ENCODE measurements at regions not wholly inside any gene's neighbourhood (a gene's known extent, or its start where the extent isn't known, plus 50 kb on each side); places are given as distances from the start of the nearest gene placed in this dataset.

DNA sequence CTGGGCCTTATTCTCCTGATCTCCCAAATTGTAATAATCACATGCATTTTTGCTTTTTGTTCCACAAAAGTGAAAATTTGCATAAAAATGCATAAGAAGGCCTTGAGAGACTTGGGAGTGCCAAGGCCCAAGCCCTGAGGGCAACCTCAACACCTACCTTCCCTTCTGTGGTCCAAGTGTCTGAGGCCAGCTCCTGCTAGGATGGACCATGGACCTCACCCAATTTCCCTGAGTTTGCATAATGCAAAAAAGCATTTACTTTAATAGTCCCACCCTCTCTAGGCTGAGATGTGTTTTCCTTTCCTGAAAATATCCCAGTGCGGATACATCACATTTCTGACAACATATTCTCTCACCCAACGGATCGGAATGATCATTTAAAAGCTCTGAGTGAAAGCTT, 194.1 kb upstream of the TENM4 start:
- H3K27me3 ChIP-seq (ENCODE audit: control insufficient read depth, insufficient read depth, low read length), result no peaks in the 10 kb centered on the region
- no TSS peak for BruUV-seq (replicated peaks)
- CTCF ChIA-PET, result no interaction called here
- ATAC-seq (no peak), DNase-seq (ENCODE audit: low read depth, low spot score) (no peak)
- no peak for TF ChIP-seq TCF7L2 (IDR thresholded peaks at IDR 0.05; ENCODE audit: low read depth, low read length)
- TF ChIP-seq, protein P1, sequence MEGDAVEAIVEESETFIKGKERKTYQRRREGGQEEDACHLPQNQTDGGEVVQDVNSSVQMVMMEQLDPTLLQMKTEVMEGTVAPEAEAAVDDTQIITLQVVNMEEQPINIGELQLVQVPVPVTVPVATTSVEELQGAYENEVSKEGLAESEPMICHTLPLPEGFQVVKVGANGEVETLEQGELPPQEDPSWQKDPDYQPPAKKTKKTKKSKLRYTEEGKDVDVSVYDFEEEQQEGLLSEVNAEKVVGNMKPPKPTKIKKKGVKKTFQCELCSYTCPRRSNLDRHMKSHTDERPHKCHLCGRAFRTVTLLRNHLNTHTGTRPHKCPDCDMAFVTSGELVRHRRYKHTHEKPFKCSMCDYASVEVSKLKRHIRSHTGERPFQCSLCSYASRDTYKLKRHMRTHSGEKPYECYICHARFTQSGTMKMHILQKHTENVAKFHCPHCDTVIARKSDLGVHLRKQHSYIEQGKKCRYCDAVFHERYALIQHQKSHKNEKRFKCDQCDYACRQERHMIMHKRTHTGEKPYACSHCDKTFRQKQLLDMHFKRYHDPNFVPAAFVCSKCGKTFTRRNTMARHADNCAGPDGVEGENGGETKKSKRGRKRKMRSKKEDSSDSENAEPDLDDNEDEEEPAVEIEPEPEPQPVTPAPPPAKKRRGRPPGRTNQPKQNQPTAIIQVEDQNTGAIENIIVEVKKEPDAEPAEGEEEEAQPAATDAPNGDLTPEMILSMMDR (IDR thresholded peaks at IDR 0.05), result no peak
- no peak for TF ChIP-seq POLR2AphosphoS5 (IDR thresholded peaks at IDR 0.05; ENCODE audit: low read depth, low read length)
- no peak for TF ChIP-seq SIN3A (IDR thresholded peaks at IDR 0.05; ENCODE audit: borderline replicate concordance, insufficient read depth, low read depth, low read length)
- TF ChIP-seq, protein P2, sequence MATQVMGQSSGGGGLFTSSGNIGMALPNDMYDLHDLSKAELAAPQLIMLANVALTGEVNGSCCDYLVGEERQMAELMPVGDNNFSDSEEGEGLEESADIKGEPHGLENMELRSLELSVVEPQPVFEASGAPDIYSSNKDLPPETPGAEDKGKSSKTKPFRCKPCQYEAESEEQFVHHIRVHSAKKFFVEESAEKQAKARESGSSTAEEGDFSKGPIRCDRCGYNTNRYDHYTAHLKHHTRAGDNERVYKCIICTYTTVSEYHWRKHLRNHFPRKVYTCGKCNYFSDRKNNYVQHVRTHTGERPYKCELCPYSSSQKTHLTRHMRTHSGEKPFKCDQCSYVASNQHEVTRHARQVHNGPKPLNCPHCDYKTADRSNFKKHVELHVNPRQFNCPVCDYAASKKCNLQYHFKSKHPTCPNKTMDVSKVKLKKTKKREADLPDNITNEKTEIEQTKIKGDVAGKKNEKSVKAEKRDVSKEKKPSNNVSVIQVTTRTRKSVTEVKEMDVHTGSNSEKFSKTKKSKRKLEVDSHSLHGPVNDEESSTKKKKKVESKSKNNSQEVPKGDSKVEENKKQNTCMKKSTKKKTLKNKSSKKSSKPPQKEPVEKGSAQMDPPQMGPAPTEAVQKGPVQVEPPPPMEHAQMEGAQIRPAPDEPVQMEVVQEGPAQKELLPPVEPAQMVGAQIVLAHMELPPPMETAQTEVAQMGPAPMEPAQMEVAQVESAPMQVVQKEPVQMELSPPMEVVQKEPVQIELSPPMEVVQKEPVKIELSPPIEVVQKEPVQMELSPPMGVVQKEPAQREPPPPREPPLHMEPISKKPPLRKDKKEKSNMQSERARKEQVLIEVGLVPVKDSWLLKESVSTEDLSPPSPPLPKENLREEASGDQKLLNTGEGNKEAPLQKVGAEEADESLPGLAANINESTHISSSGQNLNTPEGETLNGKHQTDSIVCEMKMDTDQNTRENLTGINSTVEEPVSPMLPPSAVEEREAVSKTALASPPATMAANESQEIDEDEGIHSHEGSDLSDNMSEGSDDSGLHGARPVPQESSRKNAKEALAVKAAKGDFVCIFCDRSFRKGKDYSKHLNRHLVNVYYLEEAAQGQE (IDR thresholded peaks at IDR 0.05; ENCODE audit: insufficient read depth in 1 of 2, low read depth in 2 of 2, low read length in 1 of 2), result no peak
- intact Hi-C loops (cut with micrococcal nuclease; ENCODE audit: unreplicated experiment), result no loop called here
- H3K4me3 ChIP-seq (ENCODE audit: low read depth in 2 of 2, low read length in 2 of 2), result no peak overlapping the region
- no peak overlapping the region for H3K27ac ChIP-seq (ENCODE audit: low read length)
- in situ Hi-C loops (cut with HindIII; ENCODE audit: low pct_unique_long_range_greater_than_20kb, low sequenced_read_pairs), result no loop called here
- no peaks in the 10 kb centered on the region for H3K9me3 ChIP-seq (ENCODE audit: control insufficient read depth, insufficient read depth, low read depth, low read length)
- no peaks in the 10 kb centered on the region for H3K36me3 ChIP-seq (ENCODE audit: control insufficient read depth, insufficient read depth, low read length)
- POLR2A ChIA-PET, result no interaction called here
- H3K4me1 ChIP-seq (ENCODE audit: control insufficient read depth, insufficient read depth, low read length), result no peaks in the 10 kb centered on the region

DNA sequence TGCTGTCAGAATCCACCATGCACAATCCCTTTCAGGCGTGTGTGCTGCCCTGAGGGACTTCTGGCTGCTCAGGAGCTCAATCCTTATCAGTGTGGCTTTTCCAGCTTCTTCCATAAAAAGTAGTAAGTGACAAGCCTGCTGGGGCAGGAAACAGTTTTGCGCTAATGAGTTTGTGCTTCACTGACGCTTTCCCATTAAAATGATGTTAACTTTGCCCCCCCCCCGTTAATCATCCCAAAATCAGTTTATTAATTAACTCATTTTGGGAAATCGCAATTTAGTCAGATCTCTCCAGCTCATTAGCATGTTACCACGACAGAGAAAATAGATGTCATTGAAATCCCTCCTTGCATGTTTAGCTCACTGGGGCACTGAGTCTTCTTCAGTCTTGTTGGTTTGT, 186.5 kb upstream of the TENM4 start:
- ChIA-PET POLR2A (interaction anchor here (0.5 to 0.7 kb wide), 2 partner anchors 37 to 845 kb away, joined by 3 to 4 read pairs; no protein-coding TSS in a partner anchor), CTCF (no interaction called here)
- Histone ChIP-seq H3K27me3 (ENCODE audit: control insufficient read depth, insufficient read depth, low read length) (no peaks in the 10 kb centered on the region; the same call in 1 of the 2 replicates), H3K36me3 (ENCODE audit: control insufficient read depth, insufficient read depth, low read length) (no peaks in the 10 kb centered on the region), H3K4me1 (ENCODE audit: control insufficient read depth, insufficient read depth, low read length) (no peaks in the 10 kb centered on the region), H3K4me3 (ENCODE audit: low read depth in 2 of 2, low read length in 2 of 2) (no peak overlapping the region), H3K9me3 (ENCODE audit: control insufficient read depth, insufficient read depth, low read depth, low read length) (no peaks in the 10 kb centered on the region), H3K27ac (ENCODE audit: low read length) (no peak overlapping the region)
- no TSS peak for BruUV-seq (replicated peaks)
- ATAC-seq (no peak), DNase-seq (ENCODE audit: low read depth, low spot score) (no peak)
- TF ChIP-seq TCF7L2 (IDR thresholded peaks at IDR 0.05; ENCODE audit: low read depth, low read length) (no peak), POLR2AphosphoS5 (IDR thresholded peaks at IDR 0.05; ENCODE audit: low read depth, low read length) (no peak), SIN3A (IDR thresholded peaks at IDR 0.05; ENCODE audit: borderline replicate concordance, insufficient read depth, low read depth, low read length) (no peak)
- TF ChIP-seq, protein P2 (IDR thresholded peaks at IDR 0.05; ENCODE audit: insufficient read depth in 1 of 2, low read depth in 2 of 2, low read length in 1 of 2), result no peak
- TF ChIP-seq, protein P1 (IDR thresholded peaks at IDR 0.05), result no peak
- in situ Hi-C loops (cut with HindIII; ENCODE audit: low pct_unique_long_range_greater_than_20kb, low sequenced_read_pairs) (no loop called here), intact Hi-C loops (cut with micrococcal nuclease; ENCODE audit: unreplicated experiment) (loop anchor here (10.0 kb wide), 1 partner anchor 138 kb away; no protein-coding TSS in a partner anchor)

Measured in Panc1 (cell line).